Muscle of leg (tissue), 3 donors: ENCODE measurements at regions not wholly inside any gene's neighbourhood (a gene's known extent, or its start where the extent isn't known, plus 50 kb on each side); places are given as distances from the start of the nearest gene placed in this dataset.
A peak's percentile ranks its signal among the peaks of the same experiment; 100 is the strongest.

ENCODE experiments used
- DNase-seq: peaks from one replicate; pipeline ENCODE4 v3.0.0; 2013
- H3K27ac ChIP-seq: one replicate; pipeline ENCODE4 v1.5.1; 2013; ENCODE audit warnings: mild to moderate bottlenecking, low read length, control low read depth
- H3K27me3 ChIP-seq: one replicate; pipeline ENCODE4 v1.6.1; 2013; ENCODE audit warnings: low read length; ENCODE audit not compliant: control insufficient read depth, insufficient read depth
- H3K36me3 ChIP-seq: one replicate; pipeline ENCODE4 v1.6.1; 2013; ENCODE audit warnings: low read length; ENCODE audit not compliant: control insufficient read depth, insufficient read depth
- H3K4me1 ChIP-seq: one replicate; pipeline ENCODE4 v1.6.1; 2013; ENCODE audit warnings: low read length; ENCODE audit not compliant: control insufficient read depth, insufficient read depth
- H3K4me3 ChIP-seq: one replicate; pipeline ENCODE4 v1.5.1; 2013; ENCODE audit warnings: low read length, control low read depth
- H3K9me3 ChIP-seq: replicated peaks from 2 replicates; pipeline ENCODE4 v1.6.1; 2013; ENCODE audit warnings: low read depth, low read length; ENCODE audit not compliant: control insufficient read depth
- WGBS: methylation state at CpG from one replicate; pipeline ENCODE4 v1.1.5; 2013; ENCODE audit warnings: missing lambda C conversion rate; ENCODE audit not compliant: insufficient coverage; 5-methylcytosine and 5-hydroxymethylcytosine counted together

DNA sequence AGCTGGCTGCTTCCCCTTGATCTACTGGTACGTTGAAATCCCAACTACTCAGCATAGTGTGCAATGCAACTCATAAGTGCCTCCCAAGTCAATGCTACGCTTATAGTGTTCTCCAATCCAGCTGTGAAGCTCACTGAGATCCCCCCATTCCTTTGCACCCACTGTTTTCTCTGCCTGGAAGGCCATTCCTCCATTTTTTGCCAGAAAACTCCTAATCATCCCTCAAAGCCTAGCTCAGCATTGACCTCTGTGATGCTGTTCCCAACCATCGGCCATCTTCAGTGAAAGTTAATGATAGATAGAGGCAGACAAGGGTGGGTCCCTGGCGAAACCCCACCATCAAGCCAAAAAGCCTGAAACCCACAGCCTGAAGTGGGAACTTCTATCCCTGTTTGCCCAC is 211.0 kb downstream of the ENC1 start:
- peaks cover 22% of the 10 kb centered on the region for H3K4me1 ChIP-seq
- no peaks in the 10 kb centered on the region for H3K27me3 ChIP-seq
- H3K4me3 ChIP-seq = no peak overlapping the region
- H3K27ac ChIP-seq = no peak overlapping the region
- H3K36me3 ChIP-seq = no peaks in the 10 kb centered on the region
- no peak for DNase-seq
- H3K9me3 ChIP-seq = peaks cover 2% of the 10 kb centered on the region
- 97% methylated on average over 2 of the region's 4 CpGs for WGBS

DNA sequence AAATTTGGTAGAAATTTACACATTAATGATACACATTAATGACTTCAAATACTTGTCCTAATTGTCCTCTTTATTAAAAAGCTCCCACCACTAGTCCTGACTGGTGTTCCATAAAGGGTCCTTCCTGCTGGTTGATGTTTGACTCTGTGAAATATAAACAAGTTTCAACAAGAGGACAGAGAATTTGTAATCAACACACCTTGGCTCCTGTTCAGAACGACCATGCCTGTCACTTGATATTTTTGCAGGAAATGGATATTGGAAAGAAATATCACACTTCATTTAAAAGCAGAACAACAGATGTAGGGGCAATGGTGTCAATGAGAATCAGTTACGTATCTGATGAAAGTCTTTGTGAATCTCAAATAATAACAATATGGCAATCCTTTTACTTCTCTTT is 211.7 kb downstream of the ENC1 start:
- no CpG with 5 or more reads among the region's 2 CpGs for WGBS
- Histone ChIP-seq H3K27ac (no peak overlapping the region), H3K27me3 (no peaks in the 10 kb centered on the region), H3K4me1 (peaks cover 16% of the 10 kb centered on the region), H3K4me3 (no peak overlapping the region), H3K9me3 (peaks cover 2% of the 10 kb centered on the region), H3K36me3 (no peaks in the 10 kb centered on the region)
- DNase-seq = no peak

DNA sequence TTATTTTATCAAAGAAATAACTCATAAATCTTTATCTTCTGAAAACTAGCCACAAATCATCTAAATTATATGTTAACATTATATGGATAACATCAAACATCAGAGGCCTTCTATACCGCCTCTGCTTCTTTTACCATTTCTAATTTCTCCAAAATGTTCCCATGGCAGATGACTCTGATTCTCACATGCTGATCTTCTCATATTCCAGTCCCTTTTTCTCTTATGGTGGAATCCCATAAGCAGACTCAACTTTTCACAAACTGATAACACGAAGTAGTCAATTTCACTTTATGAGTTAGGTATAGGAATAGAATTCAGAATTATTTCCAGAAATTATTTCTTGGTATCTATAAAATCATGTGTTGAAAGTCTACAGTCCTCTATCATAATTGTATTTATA is 212.3 kb downstream of the ENC1 start:
- Histone ChIP-seq H3K27ac (no peak overlapping the region), H3K4me1 (peaks cover 10% of the 10 kb centered on the region), H3K4me3 (no peak overlapping the region), H3K36me3 (no peaks in the 10 kb centered on the region), H3K9me3 (peaks cover 2% of the 10 kb centered on the region), H3K27me3 (no peaks in the 10 kb centered on the region)
- no peak for DNase-seq
- no CpG with 5 or more reads among the region's 2 CpGs for WGBS

DNA sequence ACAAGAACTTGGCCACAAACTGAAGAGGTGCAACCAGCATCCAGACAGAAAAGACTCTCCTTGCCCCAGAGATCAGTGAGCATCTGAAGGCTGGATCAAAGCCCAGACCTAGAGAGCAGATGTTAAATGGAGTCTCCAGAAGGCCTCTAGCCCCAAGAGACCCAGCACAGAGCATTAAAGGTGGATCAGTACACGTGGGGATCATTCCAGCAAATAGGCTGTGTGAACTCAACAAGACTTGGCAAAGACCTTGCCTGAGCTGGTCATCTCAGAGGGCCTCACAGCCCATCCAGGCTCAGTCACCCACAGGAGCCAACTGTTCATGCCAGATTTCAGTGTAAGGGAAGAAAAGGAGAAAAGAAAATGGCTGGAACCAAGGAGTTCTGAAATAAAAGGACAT is 214.0 kb downstream of the ENC1 start:
- DNase-seq = peak; percentile 73
- Histone ChIP-seq H3K4me1 (peaks cover 4% of the 10 kb centered on the region), H3K4me3 (no peak overlapping the region), H3K27me3 (no peaks in the 10 kb centered on the region), H3K9me3 (peaks cover 2% of the 10 kb centered on the region), H3K27ac (no peak overlapping the region), H3K36me3 (no peaks in the 10 kb centered on the region)
- 29% methylated on average over 1 of the region's 1 CpG for WGBS

DNA sequence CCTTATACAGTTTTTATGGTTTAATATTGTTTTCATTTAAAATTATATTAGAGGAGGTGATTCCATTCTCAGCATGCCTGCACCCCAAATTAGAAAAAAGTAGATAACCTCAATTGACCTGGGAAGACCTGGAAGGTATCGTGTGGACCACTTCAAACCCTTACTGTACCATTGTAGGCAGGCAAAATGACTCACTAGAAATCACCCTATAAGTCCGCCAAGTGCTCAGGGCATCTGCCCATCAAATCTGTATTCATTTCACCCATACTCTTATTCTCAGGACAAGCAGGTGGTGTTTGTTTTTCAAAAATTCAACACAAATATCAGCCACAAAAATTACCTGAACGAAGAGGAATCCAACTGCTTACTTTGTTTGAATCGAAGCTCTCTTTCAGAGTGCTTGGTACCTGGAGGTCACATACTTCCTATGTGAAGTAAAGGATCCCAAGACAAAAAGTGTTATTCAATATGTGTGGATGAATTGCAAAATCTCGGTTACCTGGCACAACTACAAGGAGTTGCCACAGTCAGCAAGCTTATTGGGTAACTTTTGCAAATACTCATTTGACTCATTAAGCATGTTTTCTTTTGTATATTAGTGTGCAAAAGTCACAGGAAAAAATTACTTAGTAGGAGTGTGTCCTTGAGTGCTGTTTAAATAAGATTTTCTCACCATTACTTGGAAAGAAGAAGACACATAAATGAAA is 216.2 kb downstream of the ENC1 start:
- Histone ChIP-seq H3K9me3 (no peaks in the 10 kb centered on the region), H3K4me1 (peaks cover 6% of the 10 kb centered on the region), H3K27me3 (no peaks in the 10 kb centered on the region), H3K4me3 (no peak overlapping the region), H3K36me3 (no peaks in the 10 kb centered on the region), H3K27ac (no peak overlapping the region)
- DNase-seq = no peak
- WGBS = 96% methylated on average over 3 of the region's 5 CpGs

DNA sequence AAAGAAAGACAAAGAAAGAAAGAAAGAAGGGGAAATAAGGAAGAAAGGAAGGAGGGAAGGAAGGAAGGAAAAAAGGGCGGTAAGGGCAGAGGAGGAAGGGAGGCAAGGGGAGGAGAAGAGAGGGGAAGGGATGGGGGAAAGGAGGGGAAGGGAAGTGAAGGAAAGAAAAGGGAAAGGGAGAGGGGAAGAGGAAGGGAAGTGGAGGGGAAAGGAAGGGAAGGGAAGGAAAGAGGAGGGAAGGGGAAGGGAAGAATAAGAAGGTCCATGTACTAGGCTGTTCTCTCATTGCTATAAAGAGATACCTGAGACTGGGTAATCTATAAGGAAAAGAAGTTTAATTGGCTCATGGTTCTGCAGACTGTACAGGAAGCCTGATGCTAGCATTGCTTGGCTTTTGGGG is 217.1 kb downstream of the ENC1 start:
- no peak for DNase-seq
- no peak overlapping the region for H3K4me3 ChIP-seq
- no peaks in the 10 kb centered on the region for H3K36me3 ChIP-seq
- 94% methylated on average over 1 of the region's 1 CpG for WGBS
- H3K27me3 ChIP-seq = no peaks in the 10 kb centered on the region
- no peaks in the 10 kb centered on the region for H3K9me3 ChIP-seq
- H3K27ac ChIP-seq = no peak overlapping the region
- H3K4me1 ChIP-seq = peaks cover 6% of the 10 kb centered on the region

DNA sequence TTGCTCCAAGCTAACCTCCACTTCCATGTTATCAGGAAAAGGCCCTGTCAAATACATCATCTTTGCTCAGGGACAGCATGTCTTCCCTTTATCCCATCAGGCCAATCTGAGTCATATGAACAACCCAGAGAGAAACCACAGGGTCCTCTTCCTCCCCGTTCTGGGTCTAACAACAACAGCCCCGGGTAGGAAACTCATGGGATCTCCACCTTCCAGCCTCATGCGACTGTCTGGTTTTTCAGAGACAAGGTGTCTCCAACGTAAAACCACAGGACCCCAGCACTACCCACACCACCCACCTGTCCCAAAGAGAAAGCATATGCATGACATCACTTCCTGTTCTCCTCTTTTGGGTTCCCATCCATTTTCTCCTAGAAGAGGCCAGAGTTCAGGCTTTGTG is 217.9 kb downstream of the ENC1 start:
- no peak overlapping the region for H3K27ac ChIP-seq

DNA sequence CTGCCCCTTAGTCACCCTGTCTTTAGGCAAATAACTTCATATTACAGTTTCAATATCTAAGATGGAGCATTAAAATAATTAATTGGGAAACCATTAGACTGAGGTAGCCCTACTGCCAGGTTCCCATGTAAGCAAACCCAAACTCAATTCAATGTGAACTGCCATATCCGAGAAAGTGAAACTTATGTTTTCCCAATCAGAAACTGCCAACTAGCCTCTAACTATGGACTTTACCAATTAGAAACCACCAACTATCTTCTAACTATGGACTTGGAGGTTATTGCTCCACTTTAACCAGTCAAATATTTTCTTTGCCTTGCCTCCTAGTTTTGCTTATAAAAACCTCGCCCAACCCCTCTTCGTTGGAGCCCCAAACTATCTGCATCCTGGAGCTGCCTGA is 218.5 kb downstream of the ENC1 start:
- Histone ChIP-seq H3K27me3 (no peaks in the 10 kb centered on the region), H3K4me3 (no peak overlapping the region), H3K4me1 (peaks cover 6% of the 10 kb centered on the region), H3K9me3 (no peaks in the 10 kb centered on the region), H3K36me3 (no peaks in the 10 kb centered on the region), H3K27ac (no peak overlapping the region)
- DNase-seq = no peak
- no CpG with 5 or more reads among the region's 3 CpGs for WGBS

More for the DNA sequence above, 217.9 kb downstream of the ENC1 start:
- DNase-seq = no peak
- Histone ChIP-seq H3K9me3 (no peaks in the 10 kb centered on the region), H3K4me3 (no peak overlapping the region), H3K27me3 (no peaks in the 10 kb centered on the region), H3K4me1 (peaks cover 6% of the 10 kb centered on the region), H3K36me3 (no peaks in the 10 kb centered on the region)
- 82% methylated on average over 4 of the region's 4 CpGs for WGBS

DNA sequence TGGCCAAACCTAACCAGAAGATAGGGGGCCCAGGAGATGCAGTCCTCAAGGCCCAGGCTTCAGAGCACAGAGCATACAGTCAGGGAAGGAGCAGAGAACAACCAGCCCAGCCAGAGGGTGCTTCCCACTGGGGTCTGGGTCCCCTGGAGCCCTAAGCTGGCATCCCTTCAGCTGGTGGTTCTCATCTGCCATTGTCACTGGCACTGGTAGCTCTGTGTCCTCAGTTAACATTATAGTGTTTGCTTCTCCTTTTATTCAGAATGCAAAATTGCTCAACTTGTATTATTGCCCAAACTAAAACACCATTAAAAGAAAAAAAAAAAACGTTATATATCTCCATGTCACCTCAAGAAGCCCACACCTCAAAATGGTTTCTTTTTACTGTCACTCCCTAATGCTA is 219.2 kb downstream of the ENC1 start:
- no CpG with 5 or more reads among the region's 1 CpG for WGBS
- no peak for DNase-seq
- H3K27ac ChIP-seq = no peak overlapping the region
- H3K9me3 ChIP-seq = no peaks in the 10 kb centered on the region
- H3K4me3 ChIP-seq = no peak overlapping the region
- H3K4me1 ChIP-seq = peaks cover 3% of the 10 kb centered on the region
- H3K36me3 ChIP-seq = no peaks in the 10 kb centered on the region
- H3K27me3 ChIP-seq = no peaks in the 10 kb centered on the region

DNA sequence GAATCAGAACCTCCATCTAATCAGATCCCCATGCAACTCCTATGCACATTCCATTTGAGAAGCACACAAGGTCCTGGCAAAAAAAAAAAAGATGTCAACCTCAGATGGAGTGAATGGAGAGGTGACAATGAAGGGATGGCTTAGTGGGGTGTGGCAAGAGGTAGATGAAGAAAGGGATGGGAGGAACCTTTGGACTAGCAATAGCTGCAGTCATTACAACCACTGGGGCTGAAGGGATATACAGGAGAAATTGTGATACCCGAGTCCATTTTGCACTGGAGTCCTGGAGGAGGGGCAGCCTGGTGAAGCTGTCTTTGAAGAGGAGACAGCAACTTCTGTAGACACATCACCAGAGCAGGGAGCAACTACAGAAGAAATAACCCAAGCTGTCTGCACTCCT is 219.6 kb downstream of the ENC1 start:
- Histone ChIP-seq H3K36me3 (no peaks in the 10 kb centered on the region), H3K4me3 (no peak overlapping the region), H3K27ac (no peak overlapping the region), H3K4me1 (peaks cover 2% of the 10 kb centered on the region), H3K9me3 (no peaks in the 10 kb centered on the region), H3K27me3 (no peaks in the 10 kb centered on the region)
- 40% methylated on average over 1 of the region's 1 CpG for WGBS
- no peak for DNase-seq

DNA sequence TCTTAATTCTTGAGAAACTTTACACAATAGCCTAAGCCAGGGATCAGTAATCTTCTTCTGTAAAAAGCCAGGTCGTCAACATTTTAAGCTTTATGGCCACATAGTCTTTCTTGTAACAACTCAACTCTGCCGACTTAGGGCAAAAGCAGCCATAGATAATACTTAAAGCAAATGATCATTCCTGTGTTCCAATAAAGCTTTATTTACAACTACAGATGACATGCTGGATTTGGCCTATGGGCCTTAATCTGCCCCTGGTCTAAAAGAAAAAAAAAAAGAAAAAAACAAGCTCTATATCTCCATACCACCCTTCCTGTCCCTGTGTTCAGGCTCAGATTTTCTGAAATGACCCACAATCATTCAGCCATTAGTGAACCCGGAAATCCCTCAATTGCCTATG is 220.3 kb downstream of the ENC1 start:
- Histone ChIP-seq H3K9me3 (no peaks in the 10 kb centered on the region), H3K27me3 (no peaks in the 10 kb centered on the region), H3K27ac (no peak overlapping the region), H3K4me1 (peaks cover 6% of the 10 kb centered on the region), H3K36me3 (no peaks in the 10 kb centered on the region), H3K4me3 (no peak overlapping the region)
- WGBS = 83% methylated on average over 1 of the region's 3 CpGs
- DNase-seq = no peak
